Endothelial cell of umbilical vein (primary cell): ENCODE measurements at regions not wholly inside any gene's neighbourhood (a gene's known extent, or its start where the extent isn't known, plus 50 kb on each side); places are given as distances from the start of the nearest gene placed in this dataset.

Experiments
- BruUV-seq: library from RNA; stranded (reverse); fragments of 400-500 nt; replicated peaks from 2 replicates; lab custom pipeline; 2021; lab: Mats Ljungman, UMichigan
- CTCF ChIA-PET: fragments of 300-600, 350-600 bp; sonication (Branson Sonifier 250); formaldehyde crosslinking; loops from one replicate; lab custom pipeline; 2021; ENCODE audit warnings: antibody characterized with exemption, inconsistent platforms; lab: Charles Lee
- POLR2A ChIA-PET: fragments of 300-600, 350-600 bp; sonication (Branson Sonifier 250); formaldehyde crosslinking; loops from one replicate; lab custom pipeline; 2021; ENCODE audit warnings: antibody characterized with exemption, inconsistent platforms; lab: Charles Lee
- DNase-seq: peaks from one replicate; pipeline ENCODE4 v3.0.0-alpha.2; 2011; ENCODE audit warnings: low read depth, low spot score
- FAIRE-seq: peaks from 2 replicates; lab custom pipeline; 2011; peaks lifted over from hg19 to GRCh38; lab: Jason Lieb, UNC
- H2AFZ ChIP-seq: 2 replicates; pipeline ENCODE4 v1.6.0; 2012; ENCODE audit warnings: low read depth, low read length, control low read depth, inconsistent platforms
- H3K27ac ChIP-seq: 2 replicates; pipeline ENCODE4 v1.5.1; 2011; ENCODE audit warnings: low read depth, mild to moderate bottlenecking, control low read depth, low read length, moderate library complexity; ENCODE audit not compliant: insufficient read depth
- H3K27me3 ChIP-seq, 2 experiments: 2 replicates each; pipeline versions ENCODE4 v1.6.0 to v1.6.1; 2011; ENCODE audit warnings: low read length in 2 of 2, mixed read lengths in 1 of 2; ENCODE audit not compliant: control insufficient read depth in 2 of 2, insufficient read depth in 2 of 2
- H3K36me3 ChIP-seq, 2 experiments: 2 replicates in 1 of 2; 3 replicates in 1 of 2; pipeline ENCODE4 v1.5.1; 2011; ENCODE audit warnings: low read length in 2 of 2, mild to moderate bottlenecking in 1 of 2, moderate library complexity in 1 of 2; ENCODE audit not compliant: control insufficient read depth in 2 of 2, insufficient read depth in 2 of 2; ENCODE audit errors: extremely low read depth in 1 of 2
- H3K4me1 ChIP-seq: 3 replicates; pipeline ENCODE4 v1.5.1; 2011; ENCODE audit warnings: mild to moderate bottlenecking, low read length; ENCODE audit not compliant: control insufficient read depth, insufficient read depth; ENCODE audit errors: extremely low read depth
- H3K4me2 ChIP-seq: 2 replicates; pipeline ENCODE4 v1.6.1; 2011; ENCODE audit warnings: low read length, control low read depth, mixed read lengths; ENCODE audit not compliant: insufficient read depth
- H3K4me3 ChIP-seq, 3 experiments: fragments of 200-600 bp in 1 of 3; sonication (generic), shearing (Covaris generic) in 1 of 3; replicated peaks in 1 of 3; 2 replicates each; pipeline ENCODE4 v1.5.1; 2011 to 2016; ENCODE audit warnings: control low read depth in 3 of 3, low read length in 3 of 3, mild to moderate bottlenecking in 2 of 3, inconsistent platforms in 1 of 3, low read depth in 1 of 3, moderate library complexity in 1 of 3; ENCODE audit not compliant: insufficient read depth in 1 of 3
- H3K79me2 ChIP-seq: 2 replicates; pipeline ENCODE4 v1.6.0; 2012; ENCODE audit warnings: low read length, inconsistent platforms; ENCODE audit not compliant: control insufficient read depth, insufficient read depth
- H3K9ac ChIP-seq: replicated peaks from 2 replicates; pipeline ENCODE3; 2011; ENCODE audit warnings: low read length, control low read depth; ENCODE audit not compliant: insufficient read depth; ENCODE audit errors: extremely low read depth
- H3K9me1 ChIP-seq: replicated peaks from 3 replicates; pipeline ENCODE4 v1.6.0; 2011; ENCODE audit warnings: mild to moderate bottlenecking, low read length; ENCODE audit not compliant: control insufficient read depth, insufficient read depth; ENCODE audit errors: extremely low read depth
- H3K9me3 ChIP-seq: replicated peaks from 2 replicates; pipeline ENCODE4 v1.5.1; 2012; ENCODE audit warnings: low read length, inconsistent platforms; ENCODE audit not compliant: control insufficient read depth, insufficient read depth
- H4K20me1 ChIP-seq: replicated peaks from 2 replicates; pipeline ENCODE3; 2011; ENCODE audit warnings: mild to moderate bottlenecking, low read length; ENCODE audit not compliant: control insufficient read depth, insufficient read depth; ENCODE audit errors: extremely low read depth
- EZH2 ChIP-seq: IDR thresholded peaks from 2 replicates; pipeline ENCODE4 v1.6.1; 2012; ENCODE audit warnings: borderline replicate concordance, low read depth, mild to moderate bottlenecking, moderate library complexity, low read length, inconsistent platforms; ENCODE audit not compliant: severe bottlenecking
- FOS ChIP-seq: IDR thresholded peaks from 2 replicates; pipeline ENCODE4 v1.6.1; 2011; ENCODE audit warnings: mild to moderate bottlenecking, low read length, moderate library complexity, borderline replicate concordance; ENCODE audit not compliant: insufficient read depth
- GATA2 ChIP-seq: IDR thresholded peaks from 2 replicates; pipeline ENCODE4 v1.7.0; 2011; ENCODE audit warnings: low read depth, mild to moderate bottlenecking, moderate library complexity, mixed read lengths, low read length; ENCODE audit not compliant: insufficient read length, insufficient read depth
- MAX ChIP-seq: IDR thresholded peaks from 2 replicates; pipeline ENCODE4 v1.6.1; 2011; ENCODE audit not compliant: insufficient read depth, insufficient read length
- MYC ChIP-seq: IDR thresholded peaks from one replicate; pipeline ENCODE4 v1.6.1; 2011; ENCODE audit warnings: mild to moderate bottlenecking, low read depth, low read length
- POLR2A ChIP-seq: IDR thresholded peaks from 2 replicates; pipeline ENCODE4 v1.6.1; 2012; ENCODE audit warnings: low read depth, mild to moderate bottlenecking, control low read depth, low read length
- POLR2AphosphoS5 ChIP-seq: IDR thresholded peaks from 2 replicates; pipeline ENCODE4 v1.6.1; 2012; ENCODE audit warnings: low read depth, mild to moderate bottlenecking, control low read depth, low read length, moderate library complexity; ENCODE audit not compliant: insufficient read depth
- dilution Hi-C: fragments of 300-500 bp; cut with MboI; formaldehyde crosslinking; loops from one replicate; pipeline ENCODE4 v1.15.0; 2019; ENCODE audit warnings: low sequenced_read_pairs; ENCODE audit not compliant: extremely low pct_ligation_motif_present
- intact Hi-C: fragments of 100-400 bp; cut with micrococcal nuclease; formaldehyde crosslinking; loops from one replicate; pipeline ENCODE4 v1.10.0; 2022

GRCh38 chr14:26896447-26896846, 298.6 kb upstream of the NOVA1 start:
- POLR2A ChIA-PET: no interaction called here

GRCh38 chr14:26897196-26897595, 299.4 kb upstream of the NOVA1 start:
- H2AFZ ChIP-seq: no peak overlapping the region
- POLR2A ChIA-PET: no interaction called here
- no peaks in the 10 kb centered on the region for H3K27me3 ChIP-seq
- no peaks in the 10 kb centered on the region for H3K9me3 ChIP-seq
- FAIRE-seq: no peak
- no peaks in the 10 kb centered on the region for H3K36me3 ChIP-seq
- CTCF ChIA-PET: interaction anchor here (1.0 kb wide), 1 partner anchor 166 kb away, joined by 3 read pairs; no protein-coding TSS in a partner anchor
- no peak for DNase-seq
- H3K4me1 ChIP-seq: no peaks in the 10 kb centered on the region
- no peak overlapping the region for H3K4me3 ChIP-seq
- intact Hi-C loops: no loop called here
- no peak overlapping the region for H3K9ac ChIP-seq
- no peaks in the 10 kb centered on the region for H3K79me2 ChIP-seq
- H3K9me1 ChIP-seq: no peaks in the 10 kb centered on the region
- H3K4me2 ChIP-seq: no peak overlapping the region
- H4K20me1 ChIP-seq: no peaks in the 10 kb centered on the region
- TF ChIP-seq MYC (no peak), EZH2 (no peak), MAX (no peak), POLR2AphosphoS5 (no peak), GATA2 (no peak), POLR2A (no peak)
- no peak overlapping the region for H3K27ac ChIP-seq
- BruUV-seq: no TSS peak
- dilution Hi-C loops: no loop called here

More at GRCh38 chr14:26896447-26896846, 298.6 kb upstream of the NOVA1 start:
- Histone ChIP-seq H3K9ac (no peak overlapping the region), H3K36me3 (no peaks in the 10 kb centered on the region), H4K20me1 (no peaks in the 10 kb centered on the region), H3K9me1 (no peaks in the 10 kb centered on the region), H3K79me2 (no peaks in the 10 kb centered on the region), H3K4me1 (no peaks in the 10 kb centered on the region), H3K4me2 (no peak overlapping the region), H3K27me3 (no peaks in the 10 kb centered on the region), H3K9me3 (no peaks in the 10 kb centered on the region), H3K27ac (no peak overlapping the region), H3K4me3 (no peak overlapping the region), H2AFZ (no peak overlapping the region)
- intact Hi-C loops (no loop called here), dilution Hi-C loops (no loop called here)
- TF ChIP-seq POLR2A (no peak), MYC (no peak), EZH2 (no peak), MAX (no peak), GATA2 (no peak), FOS (no peak), POLR2AphosphoS5 (no peak)
- no peak for FAIRE-seq
- no peak for DNase-seq
- BruUV-seq: no TSS peak
- CTCF ChIA-PET: interaction anchor here (1.0 kb wide), 1 partner anchor 165 kb away, joined by 3 read pairs; no protein-coding TSS in a partner anchor
